Left lung (tissue), 4 donors: ENCODE measurements at regions not wholly inside any gene's neighbourhood (a gene's known extent, or its start where the extent isn't known, plus 50 kb on each side); places are given as distances from the start of the nearest gene placed in this dataset.

Source experiments
- ATAC-seq: fragments of 200-7000 bp; cut with Tn5 transposase; one replicate; pipeline ENCODE4 v1.9.1; 2020; ENCODE audit warnings: moderate library complexity
- DNase-seq, 4 donors: peaks; one replicate each; pipeline ENCODE4 v3.0.0-alpha.2; 2013 to 2020
- H3K27ac ChIP-seq, 2 donors: fragments of 200-600 bp; sonication (generic) in 1 of 2; one replicate each; pipeline versions ENCODE4 v1.5.0 to v1.8.0; 2020 to 2021
- H3K27me3 ChIP-seq, 2 donors: fragments of 200-600 bp; sonication (generic) in 1 of 2; one replicate each; pipeline versions ENCODE4 v1.5.0 to v1.8.0; 2020 to 2021
- H3K36me3 ChIP-seq, 2 donors: fragments of 200-600 bp; sonication (generic) in 1 of 2; one replicate each; pipeline versions ENCODE4 v1.5.0 to v1.8.0; 2020 to 2021
- H3K4me1 ChIP-seq, 2 donors: fragments of 200-600 bp; one replicate each; pipeline ENCODE4 v1.8.0; 2021
- H3K4me3 ChIP-seq, 2 donors: fragments of 200-600 bp; sonication (generic) in 1 of 2; one replicate each; pipeline versions ENCODE4 v1.5.0 to v1.8.0; 2020 to 2021; ENCODE audit warnings: mild to moderate bottlenecking in 1 of 2
- H3K9me3 ChIP-seq, 2 donors: fragments of 200-600 bp; sonication (generic) in 1 of 2; one replicate each; pipeline versions ENCODE4 v1.5.0 to v1.8.0; 2020 to 2021
- intact Hi-C, 2 donors: fragments of 100-400 bp; cut with DNase I; formaldehyde crosslinking; loops; one replicate each; pipeline versions ENCODE4 v1.11.2 to v1.14.2; 2022
- TF ChIP-seq, protein P1 (sequence below), 2 donors: fragments of 200-600 bp; sonication (generic) in 1 of 2; IDR thresholded peaks; one replicate each; pipeline versions ENCODE4 v1.5.0 to v1.8.0; 2021; ENCODE audit warnings: antibody characterized with exemption in 2 of 2
- donor health status: DM: no; HTN: yes; CAD: no.
- donor health status: DM: no; HTN: no; CAD: no.

DNA sequence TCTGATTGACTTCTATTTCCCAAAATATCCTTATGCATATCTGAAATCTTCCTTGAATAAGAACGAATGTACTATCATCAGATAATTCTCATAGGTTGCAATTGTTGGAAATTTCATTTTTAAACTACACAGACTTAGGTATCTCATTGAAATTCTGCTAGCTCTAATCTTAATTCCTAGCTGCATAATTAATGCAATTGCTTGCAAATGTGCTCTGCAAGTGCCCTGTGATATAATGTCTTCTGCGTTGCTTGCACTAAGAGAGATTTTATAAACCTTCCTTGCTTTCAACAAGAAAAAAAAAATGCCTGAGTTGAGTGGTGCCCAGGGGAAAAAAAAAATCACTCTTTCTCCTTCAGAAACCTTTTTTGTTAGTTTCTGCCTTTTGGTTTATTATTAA is 354.9 kb downstream of the TFAP2A start:
- H3K36me3 ChIP-seq: no peaks in the 10 kb centered on the region
- no peaks in the 10 kb centered on the region for H3K9me3 ChIP-seq
- peaks cover 0 to 2% of the 10 kb centered on the region in 2 donors for H3K27me3 ChIP-seq
- no peak overlapping the region for H3K4me3 ChIP-seq
- intact Hi-C loops: no loop called here
- DNase-seq: no peak
- TF ChIP-seq, protein P1, sequence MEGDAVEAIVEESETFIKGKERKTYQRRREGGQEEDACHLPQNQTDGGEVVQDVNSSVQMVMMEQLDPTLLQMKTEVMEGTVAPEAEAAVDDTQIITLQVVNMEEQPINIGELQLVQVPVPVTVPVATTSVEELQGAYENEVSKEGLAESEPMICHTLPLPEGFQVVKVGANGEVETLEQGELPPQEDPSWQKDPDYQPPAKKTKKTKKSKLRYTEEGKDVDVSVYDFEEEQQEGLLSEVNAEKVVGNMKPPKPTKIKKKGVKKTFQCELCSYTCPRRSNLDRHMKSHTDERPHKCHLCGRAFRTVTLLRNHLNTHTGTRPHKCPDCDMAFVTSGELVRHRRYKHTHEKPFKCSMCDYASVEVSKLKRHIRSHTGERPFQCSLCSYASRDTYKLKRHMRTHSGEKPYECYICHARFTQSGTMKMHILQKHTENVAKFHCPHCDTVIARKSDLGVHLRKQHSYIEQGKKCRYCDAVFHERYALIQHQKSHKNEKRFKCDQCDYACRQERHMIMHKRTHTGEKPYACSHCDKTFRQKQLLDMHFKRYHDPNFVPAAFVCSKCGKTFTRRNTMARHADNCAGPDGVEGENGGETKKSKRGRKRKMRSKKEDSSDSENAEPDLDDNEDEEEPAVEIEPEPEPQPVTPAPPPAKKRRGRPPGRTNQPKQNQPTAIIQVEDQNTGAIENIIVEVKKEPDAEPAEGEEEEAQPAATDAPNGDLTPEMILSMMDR (IDR thresholded peaks at IDR 0.05): no peak
- H3K4me1 ChIP-seq: no peaks in the 10 kb centered on the region
- no peak overlapping the region for H3K27ac ChIP-seq
- ATAC-seq: no peak

DNA sequence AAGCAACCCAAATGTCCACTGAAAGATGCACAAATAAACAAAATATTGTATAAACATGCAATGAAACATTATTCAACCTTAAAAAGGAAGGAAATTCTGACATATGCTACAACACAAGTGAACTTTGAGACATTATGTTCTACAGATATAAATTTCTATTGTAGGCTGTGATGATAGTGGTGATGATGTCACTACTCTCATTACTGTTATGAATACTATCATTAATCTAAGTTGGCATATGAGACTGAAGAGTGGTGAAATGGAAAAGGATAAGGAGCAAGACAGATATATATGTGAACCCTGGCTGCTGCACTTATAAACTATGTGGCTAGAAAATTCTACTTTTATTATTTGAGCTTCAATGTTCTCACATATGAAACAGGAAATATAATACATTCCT is 360.2 kb downstream of the TFAP2A start:
- H3K27me3 ChIP-seq: no peaks in the 10 kb centered on the region
- no peak for ATAC-seq
- no peak for DNase-seq
- no peak overlapping the region for H3K4me3 ChIP-seq
- TF ChIP-seq, protein P1 (IDR thresholded peaks at IDR 0.05): no peak
- no peaks in the 10 kb centered on the region for H3K36me3 ChIP-seq
- no peak overlapping the region for H3K27ac ChIP-seq
- intact Hi-C loops: no loop called here
- H3K4me1 ChIP-seq: no peaks in the 10 kb centered on the region
- peaks cover 0 to 20% of the 10 kb centered on the region in 2 donors for H3K9me3 ChIP-seq

DNA sequence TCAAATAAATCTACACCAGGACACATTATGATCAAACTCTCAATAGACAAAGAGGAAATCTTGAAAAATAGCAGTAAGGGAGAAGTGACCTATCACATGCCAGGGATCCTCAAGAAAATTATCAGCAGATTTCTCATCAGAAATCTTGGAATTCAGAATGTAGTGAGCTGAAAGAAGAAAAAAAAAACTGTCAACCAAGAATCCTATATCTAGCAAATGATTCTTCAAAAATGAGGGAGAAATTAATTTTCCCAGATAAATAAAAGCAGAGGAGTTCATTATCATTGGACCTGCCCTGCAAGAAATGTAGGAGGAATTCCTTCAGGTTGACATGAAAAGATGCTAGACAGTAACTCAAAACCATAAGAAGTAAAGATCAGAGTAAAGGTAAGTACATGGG is 363.6 kb downstream of the TFAP2A start:
- peaks cover 0 to 20% of the 10 kb centered on the region in 2 donors for H3K9me3 ChIP-seq
- no peak for ATAC-seq
- H3K27ac ChIP-seq: no peak overlapping the region
- TF ChIP-seq, protein P1 (IDR thresholded peaks at IDR 0.05): no peak
- H3K4me1 ChIP-seq: no peaks in the 10 kb centered on the region
- H3K4me3 ChIP-seq: no peak overlapping the region
- no peak for DNase-seq
- H3K27me3 ChIP-seq: no peaks in the 10 kb centered on the region
- no peaks in the 10 kb centered on the region for H3K36me3 ChIP-seq
- intact Hi-C loops: no loop called here

DNA sequence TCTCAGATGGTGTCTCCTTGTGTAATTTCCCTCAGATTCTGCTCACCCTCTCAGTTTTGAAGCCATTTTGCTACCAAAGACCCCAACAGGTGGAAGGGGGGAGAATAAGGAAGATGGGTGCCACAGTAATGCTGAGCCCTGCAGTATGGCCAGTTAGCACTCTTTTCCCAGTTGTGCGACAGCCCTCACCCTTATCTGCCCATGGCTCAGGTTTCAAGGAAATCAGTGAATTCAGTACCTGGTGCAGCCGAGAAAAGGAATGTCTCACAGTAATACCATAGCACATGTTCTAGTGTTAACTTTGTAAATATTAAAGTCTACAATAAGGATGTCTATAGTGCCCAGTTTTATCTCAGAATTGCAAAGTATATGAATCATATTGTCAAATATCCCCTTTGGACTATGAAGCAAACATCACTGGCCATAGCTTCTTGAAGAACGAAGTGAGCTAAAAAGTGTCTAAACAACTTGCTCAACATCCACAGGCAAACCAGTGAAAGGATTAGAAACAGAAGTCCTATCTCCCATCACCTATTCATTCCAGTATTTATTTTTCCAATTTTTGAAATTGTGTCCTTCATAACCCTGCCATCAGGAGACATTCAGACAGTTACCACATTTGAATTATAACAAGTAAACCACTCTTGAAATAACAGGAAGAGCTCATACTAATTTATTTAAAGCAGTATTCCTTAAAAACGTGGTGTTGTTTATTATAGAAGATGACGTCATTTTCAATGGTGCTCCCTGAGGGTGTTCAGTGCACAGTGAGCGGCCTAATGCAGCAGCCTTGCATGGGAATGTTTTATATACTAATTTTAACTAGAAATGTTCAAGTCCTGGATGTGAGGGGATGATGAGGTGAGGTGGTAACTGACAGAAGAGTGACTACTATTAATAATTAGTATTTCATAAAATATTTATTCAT is 366.2 kb downstream of the TFAP2A start:
- ATAC-seq (no peak), DNase-seq (no peak)
- TF ChIP-seq, protein P1 (IDR thresholded peaks at IDR 0.05): no peak
- intact Hi-C loops: no loop called here
- Histone ChIP-seq H3K27ac (no peak overlapping the region), H3K4me1 (no peaks in the 10 kb centered on the region), H3K36me3 (no peaks in the 10 kb centered on the region), H3K4me3 (no peak overlapping the region), H3K27me3 (no peaks in the 10 kb centered on the region), H3K9me3 (peaks cover 0 to 20% of the 10 kb centered on the region in 2 donors)

DNA sequence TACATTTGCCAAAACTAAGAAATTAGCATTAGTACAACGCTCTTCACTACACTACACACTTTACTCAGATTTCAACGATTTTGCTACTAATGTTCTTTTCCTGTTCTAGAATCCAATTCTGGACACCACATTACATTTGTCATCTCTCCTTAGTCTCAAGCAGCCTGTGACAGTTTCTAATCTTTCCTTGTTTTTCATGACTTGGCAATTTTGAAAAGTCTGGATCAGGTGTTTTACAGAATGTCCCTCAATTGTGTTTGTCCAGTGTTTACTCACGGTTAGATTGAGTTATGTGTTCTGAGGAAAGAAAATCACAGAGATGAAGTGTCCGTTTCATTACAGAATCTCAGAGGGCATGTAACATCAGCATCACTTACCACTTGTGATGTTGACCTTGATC is 372.6 kb downstream of the TFAP2A start:
- ATAC-seq (no peak), DNase-seq (no peak)
- TF ChIP-seq, protein P1 (IDR thresholded peaks at IDR 0.05): no peak
- no peak overlapping the region for H3K4me3 ChIP-seq
- no peaks in the 10 kb centered on the region for H3K27me3 ChIP-seq
- H3K9me3 ChIP-seq: no peaks in the 10 kb centered on the region
- no peaks in the 10 kb centered on the region for H3K36me3 ChIP-seq
- no peak overlapping the region for H3K27ac ChIP-seq
- intact Hi-C loops: no loop called here
- H3K4me1 ChIP-seq: no peaks in the 10 kb centered on the region
